PC-3 (cell line): ENCODE measurements at regions not wholly inside any gene's neighbourhood (a gene's known extent, or its start where the extent isn't known, plus 50 kb on each side); places are given as distances from the start of the nearest gene placed in this dataset.

Source experiments
- ATAC-seq: fragments of 200-7000 bp; cut with Tn5 transposase; 2 replicates; pipeline ENCODE4 v1.9.1; 2020; ENCODE audit warnings: mild to moderate bottlenecking, moderate library complexity
- BruUV-seq: library from RNA; stranded (reverse); fragments of 400-500 nt; replicated peaks from 2 replicates; lab custom pipeline; 2021; lab: Mats Ljungman, UMichigan
- CTCF ChIA-PET: fragments of 300-600 bp; sonication (Branson Sonifier 250); formaldehyde crosslinking; loops from one replicate; lab custom pipeline; 2022; ENCODE audit warnings: antibody characterized with exemption; lab: Charles Lee
- POLR2A ChIA-PET: fragments of 300-600 bp; sonication (Branson Sonifier 250); formaldehyde crosslinking; loops from one replicate; lab custom pipeline; 2022; ENCODE audit warnings: antibody characterized with exemption; ENCODE audit not compliant: unreplicated experiment; lab: Charles Lee
- DNase-seq: peaks from one replicate; pipeline ENCODE4 v3.0.0-alpha.2; 2015
- H2AFZ ChIP-seq: fragments of 300-600 bp; sonication (generic); 2 replicates; pipeline ENCODE4 v1.6.0; 2016; ENCODE audit warnings: antibody characterized with exemption, low read length
- H3F3A ChIP-seq: fragments of 300-600 bp; sonication (generic); one replicate; pipeline ENCODE4 v1.6.0; 2017; ENCODE audit warnings: antibody characterized with exemption, low read length, control low read depth, mild to moderate bottlenecking; ENCODE audit not compliant: unreplicated experiment
- H3K27ac ChIP-seq: fragments of 300-600 bp; sonication (generic); 2 replicates; pipeline ENCODE4 v1.5.1; 2016; ENCODE audit warnings: mild to moderate bottlenecking, low read length
- H3K27me3 ChIP-seq: fragments of 300-600 bp; sonication (generic); 2 replicates; pipeline ENCODE4 v1.6.1; 2016; ENCODE audit warnings: low read length, mixed read lengths
- H3K36me3 ChIP-seq: fragments of 300-600 bp; sonication (generic); 2 replicates; pipeline ENCODE4 v1.6.1; 2016; ENCODE audit warnings: low read depth, mixed run types, low read length, mixed read lengths
- H3K4me1 ChIP-seq: fragments of 300-600 bp; sonication (generic); 2 replicates; pipeline ENCODE4 v1.5.1; 2016; ENCODE audit warnings: low read length; ENCODE audit not compliant: insufficient read depth
- H3K4me2 ChIP-seq: fragments of 300-600 bp; sonication (generic); 2 replicates; pipeline ENCODE4 v1.6.0; 2016; ENCODE audit warnings: low read length
- H3K4me3 ChIP-seq: fragments of 300-600 bp; sonication (generic); 2 replicates; pipeline ENCODE4 v1.5.1; 2016; ENCODE audit warnings: mild to moderate bottlenecking, low read length, mixed read lengths
- H3K79me2 ChIP-seq: fragments of 300-600 bp; sonication (generic); 2 replicates; pipeline ENCODE4 v1.6.1; 2017; ENCODE audit warnings: low read length, mixed read lengths
- H3K9ac ChIP-seq: fragments of 300-600 bp; sonication (generic); 2 replicates; pipeline ENCODE4 v1.6.0; 2016; ENCODE audit warnings: mild to moderate bottlenecking, low read length
- H3K9me2 ChIP-seq: fragments of 300-600 bp; sonication (generic); replicated peaks from 2 replicates; pipeline ENCODE4 v1.6.1; 2016; ENCODE audit warnings: mixed run types, low read length, mixed read lengths
- H3K9me3 ChIP-seq: fragments of 300-600 bp; sonication (generic); 2 replicates; pipeline ENCODE4 v1.6.1; 2016; ENCODE audit warnings: low read length, mixed read lengths
- H4K20me1 ChIP-seq: fragments of 300-600 bp; sonication (generic); 2 replicates; pipeline ENCODE4 v1.6.1; 2016; ENCODE audit warnings: low read length, mixed read lengths
- CTCF ChIP-seq: fragments of 300-600 bp; sonication (generic); conservative IDR thresholded peaks from 2 replicates; pipeline ENCODE4 v1.5.1; 2017; ENCODE audit warnings: antibody characterized with exemption, low read depth, mild to moderate bottlenecking, low read length
- EZH2 ChIP-seq: fragments of 300-600 bp; sonication (generic); IDR thresholded peaks from one replicate; pipeline ENCODE4 v1.6.1; 2017; ENCODE audit warnings: antibody characterized with exemption, mild to moderate bottlenecking, low read length; ENCODE audit not compliant: unreplicated experiment
- EZH2phosphoT487 ChIP-seq: fragments of 300-600 bp; sonication (generic); IDR thresholded peaks from 2 replicates; pipeline ENCODE4 v1.6.1; 2018; ENCODE audit warnings: mild to moderate bottlenecking, antibody characterized with exemption, low read length, borderline replicate concordance
- intact Hi-C: fragments of 100-400 bp; cut with micrococcal nuclease; formaldehyde crosslinking; loops from 2 replicates; pipeline ENCODE4 v1.9.0; 2023

GRCh38 chr2:16387461-16387984, 278.1 kb downstream of the CYRIA start:
- no peak overlapping the region for H3K9ac ChIP-seq
- H3K79me2 ChIP-seq: no peaks in the 10 kb centered on the region
- no peaks in the 10 kb centered on the region for H3K36me3 ChIP-seq
- no peak overlapping the region for H3K4me3 ChIP-seq
- H3K4me1 ChIP-seq: no peaks in the 10 kb centered on the region
- DNase-seq (no peak), ATAC-seq (no peak)
- no peaks in the 10 kb centered on the region for H3F3A ChIP-seq
- no peak overlapping the region for H3K27ac ChIP-seq
- TF ChIP-seq EZH2phosphoT487: no peak
- no peak for TF ChIP-seq EZH2
- TF ChIP-seq CTCF: no peak
- no peak overlapping the region for H3K4me2 ChIP-seq
- peaks cover 4% of the 10 kb centered on the region; the same call in 1 of the 2 replicates for H3K9me3 ChIP-seq
- no peaks in the 10 kb centered on the region for H3K27me3 ChIP-seq
- no peaks in the 10 kb centered on the region for H4K20me1 ChIP-seq
- H2AFZ ChIP-seq: no peak overlapping the region
- ChIA-PET POLR2A (no interaction called here), CTCF (no interaction called here)
- H3K9me2 ChIP-seq: no peaks in the 10 kb centered on the region
- intact Hi-C loops: no loop called here
- no TSS peak for BruUV-seq

- no peak overlapping the region for H3K4me2 ChIP-seq
- BruUV-seq: no TSS peak
- H3K4me3 ChIP-seq: no peak overlapping the region
- H3K27me3 ChIP-seq: no peaks in the 10 kb centered on the region
- intact Hi-C loops: no loop called here
- H2AFZ ChIP-seq: no peak overlapping the region
- peaks cover 4% of the 10 kb centered on the region; the same call in 1 of the 2 replicates for H3K9me3 ChIP-seq
- no peaks in the 10 kb centered on the region for H3K4me1 ChIP-seq
- H3K79me2 ChIP-seq: no peaks in the 10 kb centered on the region
- no peak for DNase-seq
- H3K9me2 ChIP-seq: no peaks in the 10 kb centered on the region
- ChIA-PET CTCF (no interaction called here), POLR2A (no interaction called here)
- ATAC-seq: no peak
- H3K36me3 ChIP-seq: no peaks in the 10 kb centered on the region
- no peak overlapping the region for H3K27ac ChIP-seq
- H3K9ac ChIP-seq: no peak overlapping the region
- TF ChIP-seq EZH2phosphoT487 (no peak), EZH2 (no peak), CTCF (no peak)
- no peaks in the 10 kb centered on the region for H3F3A ChIP-seq
- no peaks in the 10 kb centered on the region for H4K20me1 ChIP-seq
Observed at GRCh38 chr2:16386431-16386830, 279.2 kb downstream of the CYRIA start.

GRCh38 chr2:16386031-16386430, 279.6 kb downstream of the CYRIA start:
- Histone ChIP-seq H3K79me2 (no peaks in the 10 kb centered on the region), H3K4me3 (no peak overlapping the region), H3K9me3 (peaks cover 4% of the 10 kb centered on the region; the same call in 1 of the 2 replicates), H3F3A (no peaks in the 10 kb centered on the region), H3K9me2 (no peaks in the 10 kb centered on the region), H3K27me3 (no peaks in the 10 kb centered on the region), H3K9ac (no peak overlapping the region), H3K36me3 (no peaks in the 10 kb centered on the region), H3K27ac (no peak overlapping the region), H4K20me1 (no peaks in the 10 kb centered on the region), H3K4me2 (no peak overlapping the region), H3K4me1 (no peaks in the 10 kb centered on the region), H2AFZ (no peak overlapping the region)
- CTCF ChIA-PET: no interaction called here
- no peak for ATAC-seq
- POLR2A ChIA-PET: no interaction called here
- BruUV-seq: no TSS peak
- intact Hi-C loops: no loop called here
- TF ChIP-seq EZH2 (no peak), EZH2phosphoT487 (no peak), CTCF (no peak)
- DNase-seq: no peak
